Peyer's patch (tissue), 4 donors: ENCODE measurements at regions not wholly inside any gene's neighbourhood (a gene's known extent, or its start where the extent isn't known, plus 50 kb on each side); places are given as distances from the start of the nearest gene placed in this dataset.

Source experiments
- CTCF ChIP-seq, 6 experiments: fragments of 450-650 bp in 4 of 6; fragments of 200-600 bp in 2 of 6; sonication (generic) in 1 of 6; IDR thresholded peaks; one replicate each; pipeline ENCODE4 v1.5.1; 2017 to 2019; ENCODE audit warnings: antibody characterized with exemption in 6 of 6, mild to moderate bottlenecking in 3 of 6, moderate library complexity in 1 of 6
- POLR2A ChIP-seq, 2 donors: fragments of 450-650 bp; IDR thresholded peaks; one replicate each; pipeline ENCODE4 v1.5.1; 2017; ENCODE audit warnings: antibody characterized with exemption in 2 of 2, mild to moderate bottlenecking in 2 of 2, moderate library complexity in 2 of 2

- TF ChIP-seq CTCF (IDR thresholded peaks at IDR 0.05) (no peak), POLR2A (IDR thresholded peaks at IDR 0.05) (no peak)
Measured at GRCh38 chr2:172259827-172260226, 157.1 kb upstream of the DLX2 start.
